Left renal cortex interstitium (tissue), 4 donors: ENCODE measurements at regions not wholly inside any gene's neighbourhood (a gene's known extent, or its start where the extent isn't known, plus 50 kb on each side); places are given as distances from the start of the nearest gene placed in this dataset.
A peak's percentile ranks its signal among the peaks of the same experiment; 100 is the strongest.
"Not testable (repeated sequence)": the region's sequence is repeated elsewhere in the genome, so short reads cannot be mapped to it uniquely, and the experiment has no call there.

Source experiments
- DNase-seq, 4 donors: peaks; one replicate each; pipeline ENCODE4 v3.0.0-alpha.2; 2013; ENCODE audit warnings: low read depth in 4 of 4, low spot score in 2 of 4, missing footprints in 1 of 4

- DNase-seq = no peak
These were observed 401.2 kb downstream of the SH2D4B start for GRCh38 chr10:80938903-80939302.

- peak in 2 of 4 donors; percentile 20 to 37 for DNase-seq
These were observed 407.7 kb downstream of the SH2D4B start for GRCh38 chr10:80945264-80945880.

- DNase-seq = no peak
These were observed 408.4 kb downstream of the SH2D4B start for GRCh38 chr10:80946073-80946472.

GRCh38 chr10:80946957-80947726 lies 409.4 kb downstream of the SH2D4B start:
- DNase-seq = no peak

GRCh38 chr10:80949785-80950184 lies 412.1 kb downstream of the SH2D4B start:
- DNase-seq = no peak

- DNase-seq = no peak
These were observed 414.7 kb downstream of the SH2D4B start for GRCh38 chr10:80952436-80952835.

- no peak for DNase-seq
These were observed 419.5 kb downstream of the SH2D4B start for GRCh38 chr10:80957161-80957560.

GRCh38 chr10:80964179-80964578 lies 426.5 kb downstream of the SH2D4B start:
- DNase-seq = no peak

- no peak for DNase-seq
These were observed 427.4 kb downstream of the SH2D4B start for GRCh38 chr10:80964955-80965614.

- no peak for DNase-seq
These were observed 428.8 kb downstream of the SH2D4B start for GRCh38 chr10:80966326-80966986.

GRCh38 chr10:80967357-80967756 lies 429.7 kb downstream of the SH2D4B start:
- DNase-seq = not testable (repeated sequence)

- no peak for DNase-seq
These were observed 431.2 kb downstream of the SH2D4B start for GRCh38 chr10:80968903-80969302.

GRCh38 chr10:80971461-80971860 lies 433.8 kb downstream of the SH2D4B start:
- DNase-seq = no peak

- no peak for DNase-seq
These were observed 439.0 kb downstream of the SH2D4B start for GRCh38 chr10:80976658-80977057.

- DNase-seq = no peak
These were observed 447.4 kb downstream of the SH2D4B start for GRCh38 chr10:80985102-80985501.

GRCh38 chr10:80986596-80986995 lies 448.9 kb downstream of the SH2D4B start:
- no peak for DNase-seq

- no peak for DNase-seq
These were observed 451.1 kb downstream of the SH2D4B start for GRCh38 chr10:80988755-80989154.

GRCh38 chr10:80996615-80997193 lies 459.0 kb downstream of the SH2D4B start:
- DNase-seq = no peak

GRCh38 chr10:81000781-81001180 lies 463.1 kb downstream of the SH2D4B start:
- no peak for DNase-seq

GRCh38 chr10:81002382-81002781 lies 464.7 kb downstream of the SH2D4B start:
- no peak for DNase-seq

GRCh38 chr10:81007872-81008271 lies 470.2 kb downstream of the SH2D4B start:
- no peak for DNase-seq
